Spleen (tissue), 11 donors: ENCODE measurements at regions not wholly inside any gene's neighbourhood (a gene's known extent, or its start where the extent isn't known, plus 50 kb on each side); places are given as distances from the start of the nearest gene placed in this dataset.

Experiments
- DNase-seq: peaks from one replicate; pipeline ENCODE4 v3.0.0-alpha.2; 2020
- H3K27ac ChIP-seq, 8 donors: fragments of 200-600 bp; sonication (generic) in 7 of 8; 1 replicate in 4 of 8; 2 replicates in 4 of 8; pipeline versions ENCODE4 v1.5.0 to v1.8.0; 2016 to 2021; ENCODE audit warnings: inconsistent platforms in 4 of 8, mild to moderate bottlenecking in 4 of 8, moderate library complexity in 1 of 8
- H3K27me3 ChIP-seq, 7 donors: fragments of 200-600 bp; sonication (generic) in 6 of 7; replicated peaks in 1 of 7; 1 replicate in 4 of 7; 2 replicates in 3 of 7; pipeline versions ENCODE4 v1.5.0 to v1.8.0; 2016 to 2021; ENCODE audit warnings: inconsistent platforms in 3 of 7, mild to moderate bottlenecking in 1 of 7
- H3K36me3 ChIP-seq, 6 donors: fragments of 200-600 bp; sonication (generic) in 5 of 6; 1 replicate in 4 of 6; 2 replicates in 2 of 6; pipeline versions ENCODE4 v1.5.0 to v1.8.0; 2016 to 2021; ENCODE audit warnings: inconsistent platforms in 2 of 6
- H3K4me1 ChIP-seq, 6 donors: fragments of 200-600 bp; sonication (generic) in 5 of 6; 1 replicate in 3 of 6; 2 replicates in 3 of 6; pipeline versions ENCODE4 v1.5.0 to v1.8.0; 2016 to 2021; ENCODE audit warnings: inconsistent platforms in 3 of 6
- H3K4me3 ChIP-seq, 8 donors: fragments of 200-600 bp; sonication (generic) in 7 of 8; 1 replicate in 4 of 8; 2 replicates in 4 of 8; pipeline versions ENCODE4 v1.5.0 to v1.8.0; 2016 to 2021; ENCODE audit warnings: inconsistent platforms in 4 of 8, mild to moderate bottlenecking in 4 of 8, moderate library complexity in 2 of 8
- H3K9me3 ChIP-seq, 8 donors: fragments of 200-600 bp; sonication (generic) in 7 of 8; 1 replicate in 4 of 8; 2 replicates in 4 of 8; pipeline versions ENCODE4 v1.5.0 to v1.8.0; 2016 to 2021; ENCODE audit warnings: inconsistent platforms in 4 of 8
- CTCF ChIP-seq, 11 experiments: fragments of 200-600 bp in 7 of 11; fragments of 450-650 bp in 4 of 11; sonication (generic) in 4 of 11; IDR thresholded peaks in 8 of 11; conservative IDR thresholded peaks in 3 of 11; 1 replicate in 7 of 11; 2 replicates in 4 of 11; pipeline versions ENCODE4 v1.4.0 to v1.8.0; 2016 to 2021; ENCODE audit warnings: antibody characterized with exemption in 11 of 11, inconsistent platforms in 4 of 11, mild to moderate bottlenecking in 1 of 11
- POLR2A ChIP-seq, 3 donors: fragments of 450-650 bp; IDR thresholded peaks; one replicate each; pipeline ENCODE4 v1.5.1; 2017; ENCODE audit warnings: antibody characterized with exemption in 3 of 3, mild to moderate bottlenecking in 1 of 3
- POLR2AphosphoS5 ChIP-seq, 3 donors: sonication (generic); formaldehyde crosslinking; IDR thresholded peaks; one replicate each; pipeline ENCODE4 v1.5.1; 2017; ENCODE audit warnings: antibody characterized with exemption in 3 of 3
- WGBS, 5 donors: extraction: QIAGEN DNeasy Blood & Tissue Kit in 3 of 5; methylation state at CpG; one replicate each; pipeline versions ENCODE4 v1.1.5 to v1.1.7; 2013 to 2018; 5-methylcytosine and 5-hydroxymethylcytosine counted together
- intact Hi-C: fragments of 100-400 bp; cut with DNase I; formaldehyde crosslinking; loops from one replicate; pipeline ENCODE4 v1.15.0; 2023; ENCODE audit warnings: low total_unique reads
- donor health status: healthy with polysubstance abuse.
- donor health status: DM: no; HTN: no; CAD: no; lungs with moderate emphysema.
- donor health status: DM: no; HTN: no; CAD: no.
- donor health status: Bipolar disorder and iron deficiency.
- donor health status: healthy.
- donor health status: DM: no; HTN: no; CAD: no.
- donor health status: DM: yes; HTN: yes; CAD: no.

GRCh38 chr7:127514499-127514898, 70.9 kb downstream of the GCC1 start:
- intact Hi-C loops, result no loop called here

GRCh38 chr7:127513311-127513710, 72.1 kb downstream of the GCC1 start:
- H3K4me3 ChIP-seq, result no peak overlapping the region
- no peak for TF ChIP-seq POLR2A (IDR thresholded peaks at IDR 0.05)
- TF ChIP-seq POLR2AphosphoS5 (IDR thresholded peaks at IDR 0.05), result no peak
- no peak for TF ChIP-seq CTCF (IDR thresholded peaks at IDR 0.05 in 8 of 11, conservative IDR thresholded peaks at IDR 0.05 in 3 of 11)
- no peak for DNase-seq
- no peaks in the 10 kb centered on the region for H3K4me1 ChIP-seq
- H3K9me3 ChIP-seq, result no peaks in the 10 kb centered on the region
- H3K27me3 ChIP-seq, result peaks cover 0 to 7% (median 0%) of the 10 kb centered on the region in 7 donors
- intact Hi-C loops, result no loop called here
- 82 to 87% (median 85%) methylated on average over 11 of the region's 11 CpGs for WGBS, 5 donors
- H3K36me3 ChIP-seq, result no peaks in the 10 kb centered on the region
- no peak overlapping the region for H3K27ac ChIP-seq

More at GRCh38 chr7:127514499-127514898, 70.9 kb downstream of the GCC1 start:
- no peak overlapping the region for H3K27ac ChIP-seq
- H3K27me3 ChIP-seq, result peaks cover 0 to 7% (median 0%) of the 10 kb centered on the region in 7 donors
- no peaks in the 10 kb centered on the region for H3K4me1 ChIP-seq
- H3K9me3 ChIP-seq, result no peaks in the 10 kb centered on the region
- no peak for TF ChIP-seq POLR2A (IDR thresholded peaks at IDR 0.05)
- TF ChIP-seq CTCF (IDR thresholded peaks at IDR 0.05 in 8 of 11, conservative IDR thresholded peaks at IDR 0.05 in 3 of 11), result peak in 5 of 11 experiments; percentile 16 to 41 (median 26)
- no peak overlapping the region for H3K4me3 ChIP-seq
- no peak for DNase-seq
- H3K36me3 ChIP-seq, result no peaks in the 10 kb centered on the region

GRCh38 chr7:127512663-127513062, 72.7 kb downstream of the GCC1 start:
- H3K4me1 ChIP-seq, result no peaks in the 10 kb centered on the region
- peaks cover 0 to 10% (median 0%) of the 10 kb centered on the region in 7 donors for H3K27me3 ChIP-seq
- WGBS, 5 donors, result 78 to 83% (median 80%) methylated on average over 6 of the region's 6 CpGs
- no peak overlapping the region for H3K4me3 ChIP-seq
- no peak overlapping the region for H3K27ac ChIP-seq
- no peak for DNase-seq
- intact Hi-C loops, result no loop called here
- H3K9me3 ChIP-seq, result no peaks in the 10 kb centered on the region
- TF ChIP-seq CTCF (IDR thresholded peaks at IDR 0.05 in 8 of 11, conservative IDR thresholded peaks at IDR 0.05 in 3 of 11) (no peak), POLR2A (IDR thresholded peaks at IDR 0.05) (no peak), POLR2AphosphoS5 (IDR thresholded peaks at IDR 0.05) (no peak)
- H3K36me3 ChIP-seq, result no peaks in the 10 kb centered on the region

- 23 to 41% (median 32%) methylated on average over 3 to 4 of the region's 4 CpGs for WGBS, 5 donors
- DNase-seq, result no peak
Observed at GRCh38 chr7:127504715-127505114, 80.7 kb downstream of the GCC1 start.

More at GRCh38 chr7:127504715-127505114, 80.7 kb downstream of the GCC1 start:
- Histone ChIP-seq H3K9me3 (no peaks in the 10 kb centered on the region), H3K27me3 (peaks cover 0 to 26% (median 0%) of the 10 kb centered on the region in 7 donors), H3K36me3 (no peaks in the 10 kb centered on the region), H3K4me1 (no peaks in the 10 kb centered on the region), H3K27ac (no peak overlapping the region), H3K4me3 (no peak overlapping the region)
- intact Hi-C loops, result no loop called here
- TF ChIP-seq POLR2A (IDR thresholded peaks at IDR 0.05) (no peak), CTCF (IDR thresholded peaks at IDR 0.05 in 8 of 11, conservative IDR thresholded peaks at IDR 0.05 in 3 of 11) (peak in 6 of 11 experiments; percentile 10 to 51 (median 38))
